GM12878 (cell line): ENCODE measurements at regions not wholly inside any gene's neighbourhood (a gene's known extent, or its start where the extent isn't known, plus 50 kb on each side); places are given as distances from the start of the nearest gene placed in this dataset.

Experiments used
- HDAC2 ChIP-seq: fragments of 200-600 bp; sonication (generic); IDR thresholded peaks from 2 replicates; pipeline ENCODE4 v1.6.1; 2017
- JUNB ChIP-seq: IDR thresholded peaks from 2 replicates; pipeline ENCODE4 v1.6.1; 2016; ENCODE audit warnings: antibody characterized with exemption, mild to moderate bottlenecking
- LARP7 ChIP-seq: fragments of 450-650 bp; IDR thresholded peaks from 2 replicates; pipeline ENCODE4 v1.6.1; 2017; ENCODE audit warnings: mild to moderate bottlenecking
- NFYA ChIP-seq: IDR thresholded peaks from 2 replicates; pipeline ENCODE4 v1.6.1; 2011; ENCODE audit warnings: low read depth, mild to moderate bottlenecking, low read length, improper control_type of control experiment, borderline replicate concordance
- POLR2AphosphoS2 ChIP-seq: IDR thresholded peaks from 2 replicates; pipeline ENCODE4 v1.6.1; 2011; ENCODE audit warnings: low read depth, mild to moderate bottlenecking, low read length, improper control_type of control experiment, moderate library complexity
- POLR2AphosphoS5 ChIP-seq: IDR thresholded peaks from 2 replicates; pipeline ENCODE4 v1.6.1; 2011; ENCODE audit warnings: mild to moderate bottlenecking, low read length, inconsistent platforms
- RAD21 ChIP-seq: IDR thresholded peaks from 2 replicates; pipeline ENCODE4 v1.6.1; 2011; ENCODE audit warnings: mild to moderate bottlenecking, low read depth, low read length, moderate library complexity; ENCODE audit not compliant: insufficient read depth
- ZNF274 ChIP-seq: IDR thresholded peaks from one replicate; pipeline ENCODE4 v1.8.0; 2011; ENCODE audit not compliant: insufficient read length, insufficient read depth
- TF ChIP-seq, protein P1 (sequence below), 3 experiments: IDR thresholded peaks in 2 of 3; conservative IDR thresholded peaks in 1 of 3; 2 replicates each; pipeline ENCODE4 v1.5.1; 2011; ENCODE audit warnings: low read depth in 3 of 3, low read length in 3 of 3, mild to moderate bottlenecking in 3 of 3, control low read depth in 2 of 3, moderate library complexity in 2 of 3, inconsistent platforms in 1 of 3, mixed read lengths in 1 of 3; ENCODE audit not compliant: control insufficient read depth in 2 of 3, insufficient read depth in 1 of 3; ENCODE audit errors: extremely low read depth in 1 of 3

GRCh38 chr5:10896016-10896415 lies 135.0 kb upstream of the DAP start:
- TF ChIP-seq POLR2AphosphoS2 (no peak), RAD21 (no peak), LARP7 (no peak), JUNB (no peak), NFYA (no peak), HDAC2 (no peak), POLR2AphosphoS5 (no peak), ZNF274 (no peak)
- TF ChIP-seq, protein P1, sequence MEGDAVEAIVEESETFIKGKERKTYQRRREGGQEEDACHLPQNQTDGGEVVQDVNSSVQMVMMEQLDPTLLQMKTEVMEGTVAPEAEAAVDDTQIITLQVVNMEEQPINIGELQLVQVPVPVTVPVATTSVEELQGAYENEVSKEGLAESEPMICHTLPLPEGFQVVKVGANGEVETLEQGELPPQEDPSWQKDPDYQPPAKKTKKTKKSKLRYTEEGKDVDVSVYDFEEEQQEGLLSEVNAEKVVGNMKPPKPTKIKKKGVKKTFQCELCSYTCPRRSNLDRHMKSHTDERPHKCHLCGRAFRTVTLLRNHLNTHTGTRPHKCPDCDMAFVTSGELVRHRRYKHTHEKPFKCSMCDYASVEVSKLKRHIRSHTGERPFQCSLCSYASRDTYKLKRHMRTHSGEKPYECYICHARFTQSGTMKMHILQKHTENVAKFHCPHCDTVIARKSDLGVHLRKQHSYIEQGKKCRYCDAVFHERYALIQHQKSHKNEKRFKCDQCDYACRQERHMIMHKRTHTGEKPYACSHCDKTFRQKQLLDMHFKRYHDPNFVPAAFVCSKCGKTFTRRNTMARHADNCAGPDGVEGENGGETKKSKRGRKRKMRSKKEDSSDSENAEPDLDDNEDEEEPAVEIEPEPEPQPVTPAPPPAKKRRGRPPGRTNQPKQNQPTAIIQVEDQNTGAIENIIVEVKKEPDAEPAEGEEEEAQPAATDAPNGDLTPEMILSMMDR (IDR thresholded peaks at IDR 0.05 in 2 of 3, conservative IDR thresholded peaks at IDR 0.05 in 1 of 3; ENCODE audit: control insufficient read depth in 2 of 3, extremely low read depth in 1 of 3, insufficient read depth in 1 of 3, low read depth in 3 of 3, low read length in 3 of 3), result no peak
